H9 (cell line): ENCODE measurements at regions not wholly inside any gene's neighbourhood (a gene's known extent, or its start where the extent isn't known, plus 50 kb on each side); places are given as distances from the start of the nearest gene placed in this dataset.

Experiments
- DNase-seq: peaks from one replicate; pipeline ENCODE4 v3.0.0-alpha.2; 2017
- H2AFZ ChIP-seq: one replicate; pipeline ENCODE4 v1.6.1; 2013; ENCODE audit warnings: mild to moderate bottlenecking, low read length, control low read depth, moderate library complexity
- H2AK5ac ChIP-seq: 2 replicates; pipeline ENCODE4 v1.6.1; 2013; ENCODE audit warnings: low read length, control low read depth, mixed read lengths; ENCODE audit not compliant: insufficient read length
- H2BK120ac ChIP-seq: one replicate; pipeline ENCODE4 v1.6.1; 2013; ENCODE audit warnings: low read depth, mild to moderate bottlenecking, low read length, control low read depth, inconsistent platforms; ENCODE audit not compliant: poor library complexity, severe bottlenecking
- H2BK12ac ChIP-seq: 2 replicates; pipeline ENCODE4 v1.6.1; 2013; ENCODE audit warnings: low read length, control low read depth, mixed read lengths, low read depth; ENCODE audit not compliant: insufficient read length
- H2BK15ac ChIP-seq: 2 replicates; pipeline ENCODE4 v1.6.1; 2013; ENCODE audit warnings: low read depth, low read length, control low read depth
- H2BK20ac ChIP-seq: one replicate; pipeline ENCODE4 v1.6.1; 2013; ENCODE audit warnings: low read depth, mild to moderate bottlenecking, low read length, control low read depth, inconsistent platforms; ENCODE audit not compliant: poor library complexity, severe bottlenecking
- H2BK5ac ChIP-seq: 2 replicates; pipeline ENCODE4 v1.6.1; 2013; ENCODE audit warnings: low read length, control low read depth, mixed read lengths; ENCODE audit not compliant: insufficient read length
- H3K14ac ChIP-seq: 2 replicates; pipeline ENCODE4 v1.6.1; 2013; ENCODE audit warnings: low read length, control low read depth; ENCODE audit not compliant: insufficient read depth
- H3K18ac ChIP-seq: 2 replicates; pipeline ENCODE4 v1.6.1; 2013; ENCODE audit warnings: low read depth, mild to moderate bottlenecking, mixed read lengths, low read length, control low read depth; ENCODE audit not compliant: insufficient read length
- H3K23ac ChIP-seq: 2 replicates; pipeline ENCODE4 v1.6.1; 2013; ENCODE audit warnings: low read length, control low read depth, mixed read lengths, low read depth; ENCODE audit not compliant: insufficient read length
- H3K23me2 ChIP-seq: 2 replicates; pipeline ENCODE4 v1.6.1; 2013; ENCODE audit warnings: low read depth, mild to moderate bottlenecking, mixed read lengths, low read length, control low read depth; ENCODE audit not compliant: insufficient read length, poor library complexity, severe bottlenecking
- H3K27ac ChIP-seq: 2 replicates; pipeline ENCODE4 v1.5.1; 2013; ENCODE audit warnings: low read length, control low read depth, mixed read lengths, low read depth; ENCODE audit not compliant: insufficient read length
- H3K27me3 ChIP-seq: 2 replicates; pipeline ENCODE4 v1.6.1; 2013; ENCODE audit warnings: low read length, control low read depth, inconsistent platforms; ENCODE audit not compliant: insufficient read depth
- H3K4ac ChIP-seq: 2 replicates; pipeline ENCODE4 v1.6.1; 2013; ENCODE audit warnings: low read depth, mild to moderate bottlenecking, control low read depth, inconsistent platforms, low read length, moderate library complexity
- H3K4me1 ChIP-seq: 2 replicates; pipeline ENCODE4 v1.6.1; 2013; ENCODE audit warnings: low read length, control low read depth, inconsistent platforms; ENCODE audit not compliant: insufficient read depth
- H3K4me2 ChIP-seq: 2 replicates; pipeline ENCODE4 v1.6.1; 2013; ENCODE audit warnings: low read length, control low read depth, mixed read lengths; ENCODE audit not compliant: insufficient read length, insufficient read depth
- H3K56ac ChIP-seq: 2 replicates; pipeline ENCODE4 v1.6.1; 2013; ENCODE audit warnings: low read depth, mild to moderate bottlenecking, mixed read lengths, low read length, control low read depth; ENCODE audit not compliant: insufficient read length
- H3K79me1 ChIP-seq: 2 replicates; pipeline ENCODE4 v1.6.1; 2013; ENCODE audit warnings: low read depth, mild to moderate bottlenecking, moderate library complexity, low read length, control low read depth, inconsistent platforms; ENCODE audit not compliant: insufficient read depth, poor library complexity, severe bottlenecking
- H3K79me2 ChIP-seq: 2 replicates; pipeline ENCODE4 v1.6.1; 2013; ENCODE audit warnings: low read length, control low read depth, inconsistent platforms; ENCODE audit not compliant: insufficient read depth
- H3K9ac ChIP-seq: 2 replicates; pipeline ENCODE4 v1.6.1; 2013; ENCODE audit warnings: low read length, control low read depth, mixed read lengths; ENCODE audit not compliant: insufficient read length; ENCODE audit errors: extremely low read depth
- H3K9me3 ChIP-seq: one replicate; pipeline ENCODE4 v1.6.1; 2013; ENCODE audit warnings: low read depth, low read length, inconsistent platforms; ENCODE audit not compliant: control insufficient read depth
- H3T11ph ChIP-seq: one replicate; pipeline ENCODE4 v1.6.1; 2013; ENCODE audit warnings: mild to moderate bottlenecking, low read length, control low read depth, inconsistent platforms
- H4K20me1 ChIP-seq: one replicate; pipeline ENCODE4 v1.6.1; 2013; ENCODE audit not compliant: control insufficient read depth, insufficient read length, insufficient read depth
- H4K5ac ChIP-seq: 2 replicates; pipeline ENCODE4 v1.6.1; 2013; ENCODE audit warnings: low read depth, mild to moderate bottlenecking, mixed read lengths, low read length, control low read depth; ENCODE audit not compliant: insufficient read length
- H4K8ac ChIP-seq: replicated peaks from 2 replicates; pipeline ENCODE4 v1.6.1; 2013; ENCODE audit warnings: low read length, control low read depth, mixed read lengths, low read depth; ENCODE audit not compliant: insufficient read length
- H4K91ac ChIP-seq: 2 replicates; pipeline ENCODE4 v1.6.1; 2013; ENCODE audit warnings: low read depth, mild to moderate bottlenecking, moderate library complexity, mixed read lengths, low read length, control low read depth; ENCODE audit not compliant: insufficient read length
- H3K27ac Mint-ChIP-seq, 3 experiments: 2 replicates in 2 of 3; 3 replicates in 1 of 3; pipeline ENCODE4 v1.8.0; 2020 to 2021; ENCODE audit warnings: mixed read lengths in 3 of 3, mild to moderate bottlenecking in 1 of 3, moderate library complexity in 1 of 3
- H3K27me3 Mint-ChIP-seq: 2 replicates; pipeline ENCODE4 v1.8.0; 2021; ENCODE audit warnings: low read depth, mild to moderate bottlenecking, moderate library complexity, mixed read lengths
- H3K36me3 Mint-ChIP-seq, 3 experiments: 2 replicates in 2 of 3; 3 replicates in 1 of 3; pipeline ENCODE4 v1.8.0; 2020 to 2021; ENCODE audit warnings: low read depth in 3 of 3, mixed read lengths in 3 of 3; ENCODE audit not compliant: insufficient read depth in 1 of 3
- H3K4me1 Mint-ChIP-seq, 2 experiments: 2 replicates each; pipeline ENCODE4 v1.8.0; 2020; ENCODE audit warnings: mixed read lengths in 2 of 2
- H3K4me3 Mint-ChIP-seq, 2 experiments: 2 replicates in 1 of 2; 3 replicates in 1 of 2; pipeline ENCODE4 v1.8.0; 2020 to 2021; ENCODE audit warnings: mild to moderate bottlenecking in 2 of 2, mixed read lengths in 2 of 2, moderate library complexity in 1 of 2
- H3K9me3 Mint-ChIP-seq, 2 experiments: 2 replicates in 1 of 2; 3 replicates in 1 of 2; pipeline ENCODE4 v1.8.0; 2020; ENCODE audit warnings: mild to moderate bottlenecking in 2 of 2, mixed read lengths in 2 of 2, moderate library complexity in 1 of 2
- TF ChIP-seq, protein P1 (sequence below): fragments of 200-600 bp; sonication (generic); conservative IDR thresholded peaks from 3 replicates; pipeline ENCODE4 v1.8.0; 2021; ENCODE audit warnings: antibody characterized with exemption, mild to moderate bottlenecking

DNA sequence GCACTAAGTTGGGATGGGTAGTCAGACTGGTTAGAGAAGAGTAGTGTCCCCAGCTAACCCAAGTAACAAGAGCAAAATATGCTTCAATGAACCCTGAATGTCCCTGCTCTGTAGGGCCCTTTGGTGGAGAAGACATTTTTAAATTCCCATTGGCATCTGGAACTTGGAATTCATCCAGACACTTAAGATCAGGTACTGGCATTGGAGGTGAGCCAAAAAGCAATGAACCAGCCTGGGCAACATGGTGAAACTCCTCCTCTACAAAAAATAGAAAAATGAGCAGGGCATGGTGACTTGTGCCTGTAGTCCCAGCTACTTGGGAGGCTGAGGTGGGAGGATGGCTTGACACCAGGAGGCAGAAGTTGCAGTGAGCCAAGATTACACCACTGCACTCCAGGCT, 58.9 kb upstream of the ZNF618 start:
- Mint-ChIP-seq H3K4me1 (no peaks in the 10 kb centered on the region), H3K9me3 (no peaks in the 10 kb centered on the region), H3K27me3 (peaks cover 12% of the 10 kb centered on the region), H3K36me3 (no peaks in the 10 kb centered on the region), H3K27ac (no peak overlapping the region), H3K4me3 (no peak overlapping the region)
- no peak overlapping the region for H2BK15ac ChIP-seq
- TF ChIP-seq, protein P1, sequence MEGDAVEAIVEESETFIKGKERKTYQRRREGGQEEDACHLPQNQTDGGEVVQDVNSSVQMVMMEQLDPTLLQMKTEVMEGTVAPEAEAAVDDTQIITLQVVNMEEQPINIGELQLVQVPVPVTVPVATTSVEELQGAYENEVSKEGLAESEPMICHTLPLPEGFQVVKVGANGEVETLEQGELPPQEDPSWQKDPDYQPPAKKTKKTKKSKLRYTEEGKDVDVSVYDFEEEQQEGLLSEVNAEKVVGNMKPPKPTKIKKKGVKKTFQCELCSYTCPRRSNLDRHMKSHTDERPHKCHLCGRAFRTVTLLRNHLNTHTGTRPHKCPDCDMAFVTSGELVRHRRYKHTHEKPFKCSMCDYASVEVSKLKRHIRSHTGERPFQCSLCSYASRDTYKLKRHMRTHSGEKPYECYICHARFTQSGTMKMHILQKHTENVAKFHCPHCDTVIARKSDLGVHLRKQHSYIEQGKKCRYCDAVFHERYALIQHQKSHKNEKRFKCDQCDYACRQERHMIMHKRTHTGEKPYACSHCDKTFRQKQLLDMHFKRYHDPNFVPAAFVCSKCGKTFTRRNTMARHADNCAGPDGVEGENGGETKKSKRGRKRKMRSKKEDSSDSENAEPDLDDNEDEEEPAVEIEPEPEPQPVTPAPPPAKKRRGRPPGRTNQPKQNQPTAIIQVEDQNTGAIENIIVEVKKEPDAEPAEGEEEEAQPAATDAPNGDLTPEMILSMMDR: no peak
- no peaks in the 10 kb centered on the region for H3K79me2 ChIP-seq
- no peak overlapping the region for H2BK5ac ChIP-seq
- H3K23ac ChIP-seq: no peak overlapping the region
- DNase-seq: no peak
- H3K27ac ChIP-seq: no peak overlapping the region
- no peak overlapping the region for H4K5ac ChIP-seq
- H4K91ac ChIP-seq: no peak overlapping the region
- no peaks in the 10 kb centered on the region for H3K9me3 ChIP-seq
- H3K79me1 ChIP-seq: no peaks in the 10 kb centered on the region
- H3K18ac ChIP-seq: no peak overlapping the region
- H3K27me3 ChIP-seq: no peaks in the 10 kb centered on the region
- no peak overlapping the region for H3K4me2 ChIP-seq
- no peak overlapping the region for H3K9ac ChIP-seq
- H4K20me1 ChIP-seq: no peaks in the 10 kb centered on the region
- no peaks in the 10 kb centered on the region for H3K23me2 ChIP-seq
- no peak overlapping the region for H2BK12ac ChIP-seq
- H3K14ac ChIP-seq: no peak overlapping the region
- no peaks in the 10 kb centered on the region for H3K4me1 ChIP-seq
- H3K56ac ChIP-seq: no peak overlapping the region
- no peak overlapping the region for H2BK20ac ChIP-seq
- H3K4ac ChIP-seq: no peak overlapping the region
- no peak overlapping the region for H2AK5ac ChIP-seq
- no peak overlapping the region for H2BK120ac ChIP-seq
- no peak overlapping the region for H3T11ph ChIP-seq
- no peak overlapping the region for H4K8ac ChIP-seq
- H2AFZ ChIP-seq: no peak overlapping the region
